ENCODE measurements at regions not wholly inside any gene's neighbourhood (a gene's known extent, or its start where the extent isn't known, plus 50 kb on each side); places are given as distances from the start of the nearest gene placed in this dataset.
A peak's percentile ranks its signal among the peaks of the same experiment; 100 is the strongest.
"Not testable (repeated sequence)": the region's sequence is repeated elsewhere in the genome, so short reads cannot be mapped to it uniquely, and the experiment has no call there.

DNA sequence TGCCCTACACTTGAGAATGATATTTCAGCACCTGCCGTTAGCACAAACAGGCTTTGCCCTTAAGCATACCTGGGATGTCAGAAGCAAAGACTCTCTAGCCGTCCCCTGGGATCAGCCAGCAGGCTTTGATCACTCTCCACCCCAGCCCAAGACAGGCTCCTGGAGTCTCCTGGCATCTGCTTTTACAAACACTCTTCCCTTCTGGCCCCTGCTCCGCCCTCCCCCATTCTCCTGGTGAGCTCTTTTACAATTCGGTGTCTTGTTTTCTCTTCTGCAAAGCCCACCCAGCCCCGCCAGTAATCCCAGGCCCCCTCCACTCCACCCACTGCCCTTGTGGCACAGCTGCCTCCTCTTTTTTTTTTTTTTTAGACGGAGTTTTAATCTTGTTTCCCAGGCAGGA lies 50.4 kb downstream of the KATNIP start:
- in situ Hi-C loops (cut with HindIII; ENCODE audit: low sequenced_read_pairs), result no loop called here

DNA sequence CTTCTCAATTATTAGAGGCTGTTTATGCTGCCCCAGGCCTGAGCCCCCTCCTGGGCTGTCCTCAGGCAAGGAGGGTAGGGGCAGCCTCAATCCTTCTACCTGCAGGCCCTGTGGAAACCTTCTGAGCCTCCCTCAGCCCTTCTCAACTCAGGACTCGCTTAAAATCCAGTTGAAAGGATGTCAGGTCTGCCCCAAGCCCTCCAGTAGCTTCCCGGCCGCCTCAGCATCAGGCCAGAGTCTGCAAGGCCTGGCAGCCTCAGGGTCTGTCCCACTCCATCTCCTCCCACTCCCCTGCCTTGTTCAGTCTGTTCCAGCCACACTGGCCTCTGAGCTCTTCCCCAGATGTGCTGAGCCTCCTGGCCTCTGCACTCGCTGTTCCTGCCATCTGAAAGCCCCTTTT lies 52.2 kb downstream of the KATNIP start:
- no peak for DNase-seq (ENCODE audit: low read depth)
- in situ Hi-C loops (cut with HindIII; ENCODE audit: low sequenced_read_pairs), result no loop called here
- no peak overlapping the region for H3K4me3 ChIP-seq (ENCODE audit: low read depth, low read length)
- TF ChIP-seq, protein P1, sequence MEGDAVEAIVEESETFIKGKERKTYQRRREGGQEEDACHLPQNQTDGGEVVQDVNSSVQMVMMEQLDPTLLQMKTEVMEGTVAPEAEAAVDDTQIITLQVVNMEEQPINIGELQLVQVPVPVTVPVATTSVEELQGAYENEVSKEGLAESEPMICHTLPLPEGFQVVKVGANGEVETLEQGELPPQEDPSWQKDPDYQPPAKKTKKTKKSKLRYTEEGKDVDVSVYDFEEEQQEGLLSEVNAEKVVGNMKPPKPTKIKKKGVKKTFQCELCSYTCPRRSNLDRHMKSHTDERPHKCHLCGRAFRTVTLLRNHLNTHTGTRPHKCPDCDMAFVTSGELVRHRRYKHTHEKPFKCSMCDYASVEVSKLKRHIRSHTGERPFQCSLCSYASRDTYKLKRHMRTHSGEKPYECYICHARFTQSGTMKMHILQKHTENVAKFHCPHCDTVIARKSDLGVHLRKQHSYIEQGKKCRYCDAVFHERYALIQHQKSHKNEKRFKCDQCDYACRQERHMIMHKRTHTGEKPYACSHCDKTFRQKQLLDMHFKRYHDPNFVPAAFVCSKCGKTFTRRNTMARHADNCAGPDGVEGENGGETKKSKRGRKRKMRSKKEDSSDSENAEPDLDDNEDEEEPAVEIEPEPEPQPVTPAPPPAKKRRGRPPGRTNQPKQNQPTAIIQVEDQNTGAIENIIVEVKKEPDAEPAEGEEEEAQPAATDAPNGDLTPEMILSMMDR (IDR thresholded peaks at IDR 0.05; ENCODE audit: low read depth, low read length, missing control alignments), result no peak

More for the DNA sequence above, 50.4 kb downstream of the KATNIP start:
- DNase-seq (ENCODE audit: low read depth), result no peak
- TF ChIP-seq, protein P1 (IDR thresholded peaks at IDR 0.05; ENCODE audit: low read depth, low read length, missing control alignments), result no peak
- H3K4me3 ChIP-seq (ENCODE audit: low read depth, low read length), result no peak overlapping the region

DNA sequence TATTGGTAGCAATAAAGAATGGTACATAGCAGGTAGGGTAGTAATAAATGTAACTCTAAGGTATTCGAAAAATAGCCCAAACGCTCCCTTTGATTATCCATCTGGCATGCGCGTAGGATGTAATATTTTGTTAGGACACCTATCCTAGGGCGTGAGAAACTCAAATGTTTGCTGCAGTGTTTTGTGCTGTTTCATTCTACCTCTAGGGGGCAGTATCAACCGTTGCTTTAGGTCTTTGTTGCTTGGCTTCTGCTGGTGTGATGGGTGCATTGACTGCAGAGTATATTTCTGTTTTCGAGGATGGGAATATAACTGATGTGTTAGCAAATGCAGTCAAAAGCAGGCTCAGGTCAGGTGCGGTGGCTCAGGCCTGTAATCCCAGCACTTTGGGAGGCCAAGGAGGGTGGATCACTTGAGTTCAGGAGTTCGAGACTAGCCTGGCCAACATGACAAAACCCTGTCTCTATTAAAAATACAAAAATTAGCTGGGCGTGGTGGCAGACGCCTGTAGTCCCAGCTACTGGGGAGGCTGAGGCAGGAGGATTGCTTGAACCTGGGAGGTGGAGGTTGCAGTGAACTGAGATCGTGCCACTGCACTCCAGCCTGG lies 55.7 kb downstream of the KATNIP start:
- TF ChIP-seq, protein P1 (IDR thresholded peaks at IDR 0.05; ENCODE audit: low read depth, low read length, missing control alignments), result peak; percentile 73
- H3K4me3 ChIP-seq (ENCODE audit: low read depth, low read length); in situ Hi-C loops (cut with HindIII; ENCODE audit: low sequenced_read_pairs): not testable (repeated sequence)
- DNase-seq (ENCODE audit: low read depth), result peak; percentile 8

DNA sequence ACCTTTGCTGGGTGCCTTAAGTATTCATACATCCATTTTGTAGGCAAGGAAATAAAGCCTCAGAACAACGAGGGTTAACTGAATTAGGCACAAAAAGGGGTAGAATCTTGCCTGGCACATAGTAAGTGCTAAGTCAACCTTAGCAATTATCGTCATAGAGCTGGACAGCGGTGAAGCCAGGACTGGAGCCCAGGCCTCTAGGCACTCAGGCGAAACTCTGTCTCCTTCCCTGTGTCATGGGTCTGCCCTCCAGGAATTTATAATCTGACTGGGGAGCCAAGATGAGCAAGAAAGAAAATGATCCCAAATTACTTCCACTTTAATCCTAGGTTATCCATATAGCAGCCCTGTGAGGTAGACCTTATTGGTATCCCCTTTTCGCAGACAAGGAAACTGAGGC lies 61.4 kb downstream of the KATNIP start:
- H3K4me3 ChIP-seq (ENCODE audit: low read depth, low read length), result no peak overlapping the region
- DNase-seq (ENCODE audit: low read depth), result no peak
- in situ Hi-C loops (cut with HindIII; ENCODE audit: low sequenced_read_pairs), result no loop called here
- TF ChIP-seq, protein P1 (IDR thresholded peaks at IDR 0.05; ENCODE audit: low read depth, low read length, missing control alignments), result no peak

DNA sequence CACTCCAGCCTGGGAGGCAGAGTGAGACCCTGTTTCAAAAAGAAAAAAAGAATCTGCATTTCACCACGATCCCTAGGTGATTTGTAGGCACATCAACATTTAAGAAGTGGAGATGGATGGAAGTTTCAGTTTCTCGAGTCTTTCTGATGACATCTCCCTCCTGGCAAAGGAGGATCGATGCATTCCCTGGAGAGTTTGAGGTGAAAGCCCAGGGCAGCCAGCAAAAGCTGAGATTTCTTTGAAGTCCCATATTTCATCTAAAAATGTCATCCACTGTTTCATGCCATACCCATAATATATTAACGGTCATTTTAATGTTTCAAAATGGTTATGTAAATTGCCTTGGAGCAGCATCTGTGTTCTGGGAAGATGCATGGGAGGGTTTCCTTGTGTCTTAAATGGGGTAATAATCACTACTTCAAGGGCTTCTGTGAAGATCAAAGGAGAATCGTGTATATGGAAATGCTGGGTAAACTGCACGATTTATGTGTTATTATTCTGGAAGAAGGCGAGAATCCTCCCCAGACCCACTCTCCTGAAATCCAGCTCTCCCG lies 63.4 kb downstream of the KATNIP start:
- H3K4me3 ChIP-seq (ENCODE audit: low read depth, low read length), result no peak overlapping the region
- no peak for DNase-seq (ENCODE audit: low read depth)
- in situ Hi-C loops (cut with HindIII; ENCODE audit: low sequenced_read_pairs), result no loop called here
- TF ChIP-seq, protein P1 (IDR thresholded peaks at IDR 0.05; ENCODE audit: low read depth, low read length, missing control alignments), result no peak

DNA sequence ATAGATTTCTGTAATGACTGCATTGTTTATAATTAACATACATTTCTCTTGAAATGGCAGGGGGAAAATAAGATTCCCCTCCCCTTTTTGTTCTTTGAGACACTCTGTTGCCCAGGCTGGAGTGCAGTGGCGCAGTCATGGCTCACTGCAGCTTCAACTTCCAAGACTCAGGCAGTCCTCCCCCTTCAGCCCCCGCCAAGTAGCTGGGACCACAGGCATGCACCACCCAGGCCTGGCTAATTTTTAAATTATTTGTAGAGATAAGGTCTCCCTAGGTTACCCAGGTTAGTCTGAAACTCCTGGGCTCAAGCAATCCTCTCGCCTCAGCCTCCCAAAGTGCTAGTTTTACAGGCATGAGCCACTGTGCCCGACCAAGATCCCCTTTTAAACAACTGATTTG lies 67.7 kb downstream of the KATNIP start:
- no peak overlapping the region for H3K4me3 ChIP-seq (ENCODE audit: low read depth, low read length)
- TF ChIP-seq, protein P1 (IDR thresholded peaks at IDR 0.05; ENCODE audit: low read depth, low read length, missing control alignments), result no peak
- in situ Hi-C loops (cut with HindIII; ENCODE audit: low sequenced_read_pairs), result no loop called here
- no peak for DNase-seq (ENCODE audit: low read depth)
